ENCODE measurements at regions not wholly inside any gene's neighbourhood (a gene's known extent, or its start where the extent isn't known, plus 50 kb on each side); places are given as distances from the start of the nearest gene placed in this dataset.

- peak; percentile 57 for DNase-seq (ENCODE audit: low read depth, low spot score)
Observed at GRCh38 chr18:22847392-22847791, 85.7 kb upstream of the RBBP8 start.

- DNase-seq (ENCODE audit: low read depth, low spot score), result no peak
Observed at GRCh38 chr18:22847867-22848451, 85.2 kb upstream of the RBBP8 start.

- DNase-seq (ENCODE audit: low read depth, low spot score), result peak; percentile 59
Observed at GRCh38 chr18:22848615-22849014, 84.5 kb upstream of the RBBP8 start.

- no peak for DNase-seq (ENCODE audit: low read depth, low spot score)
Observed at GRCh38 chr18:22856870-22857269, 76.3 kb upstream of the RBBP8 start.

GRCh38 chr18:22858121-22858520 lies 75.0 kb upstream of the RBBP8 start:
- no peak for DNase-seq (ENCODE audit: low read depth, low spot score)

- no peak for DNase-seq (ENCODE audit: low read depth, low spot score)
Observed at GRCh38 chr18:22860807-22861206, 72.3 kb upstream of the RBBP8 start.

- DNase-seq (ENCODE audit: low read depth, low spot score), result no peak
Observed at GRCh38 chr18:22865354-22866116, 67.6 kb upstream of the RBBP8 start.

- no peak for DNase-seq (ENCODE audit: low read depth, low spot score)
Observed at GRCh38 chr18:22868831-22869230, 64.3 kb upstream of the RBBP8 start.

- peak; percentile 74 for DNase-seq (ENCODE audit: low read depth, low spot score)
Observed at GRCh38 chr18:22871809-22872525, 61.2 kb upstream of the RBBP8 start.

GRCh38 chr18:22872900-22873537 lies 60.1 kb upstream of the RBBP8 start:
- DNase-seq (ENCODE audit: low read depth, low spot score), result no peak

GRCh38 chr18:22879293-22879692 lies 53.8 kb upstream of the RBBP8 start:
- no peak for DNase-seq (ENCODE audit: low read depth, low spot score)

GRCh38 chr18:22882084-22882483 lies 51.0 kb upstream of the RBBP8 start:
- DNase-seq (ENCODE audit: low read depth, low spot score), result no peak

GRCh38 chr18:22883179-22883578 lies 49.9 kb upstream of the RBBP8 start:
- DNase-seq (ENCODE audit: low read depth, low spot score), result no peak
